Neuronal stem cell (in vitro differentiated cells): ENCODE measurements at regions not wholly inside any gene's neighbourhood (a gene's known extent, or its start where the extent isn't known, plus 50 kb on each side); places are given as distances from the start of the nearest gene placed in this dataset.

Experiments used
- DNase-seq: peaks from one replicate; pipeline ENCODE4 v3.0.0-alpha.2; 2013; ENCODE audit warnings: low spot score
- H2AFZ ChIP-seq: one replicate; pipeline ENCODE4 v1.6.1; 2013; ENCODE audit warnings: mild to moderate bottlenecking, low read length, inconsistent platforms
- H2AK5ac ChIP-seq: 2 replicates; pipeline ENCODE4 v1.6.1; 2013; ENCODE audit warnings: low read depth, mild to moderate bottlenecking, inconsistent platforms, low read length, moderate library complexity, mixed read lengths
- H2BK120ac ChIP-seq: 2 replicates; pipeline ENCODE4 v1.6.1; 2013; ENCODE audit warnings: low read depth, mild to moderate bottlenecking, inconsistent platforms, low read length, moderate library complexity, mixed read lengths
- H2BK12ac ChIP-seq: one replicate; pipeline ENCODE4 v1.6.1; 2013; ENCODE audit warnings: low read length, inconsistent platforms
- H2BK15ac ChIP-seq: 2 replicates; pipeline ENCODE4 v1.6.1; 2013; ENCODE audit warnings: mild to moderate bottlenecking, low read length, inconsistent platforms, mixed read lengths
- H2BK5ac ChIP-seq: one replicate; pipeline ENCODE4 v1.6.1; 2013; ENCODE audit warnings: inconsistent platforms, mild to moderate bottlenecking, low read length, moderate library complexity
- H3K14ac ChIP-seq: one replicate; pipeline ENCODE4 v1.6.1; 2013; ENCODE audit warnings: low read length, inconsistent platforms
- H3K18ac ChIP-seq: 2 replicates; pipeline ENCODE4 v1.6.1; 2013; ENCODE audit warnings: low read length, inconsistent platforms
- H3K23ac ChIP-seq: 2 replicates; pipeline ENCODE4 v1.6.1; 2013; ENCODE audit warnings: low read depth, mild to moderate bottlenecking, mixed read lengths, low read length, inconsistent platforms; ENCODE audit not compliant: poor library complexity
- H3K27ac ChIP-seq: replicated peaks from 3 replicates; pipeline ENCODE4 v1.5.1; 2013; ENCODE audit warnings: low read length, inconsistent platforms
- H3K27me3 ChIP-seq, 3 experiments: 2 replicates each; pipeline ENCODE4 v1.6.1; 2013; ENCODE audit warnings: low read length in 3 of 3, mild to moderate bottlenecking in 2 of 3, inconsistent platforms in 1 of 3, low read depth in 1 of 3, mixed read lengths in 1 of 3, moderate library complexity in 1 of 3; ENCODE audit not compliant: control insufficient read depth in 3 of 3, insufficient read depth in 3 of 3
- H3K36me3 ChIP-seq, 2 donors: replicated peaks in 1 of 2; 2 replicates each; pipeline ENCODE4 v1.6.1; 2013; ENCODE audit warnings: low read length in 2 of 2; ENCODE audit not compliant: control insufficient read depth in 2 of 2, insufficient read depth in 2 of 2
- H3K4ac ChIP-seq: 2 replicates; pipeline ENCODE4 v1.6.1; 2013; ENCODE audit warnings: inconsistent platforms, mild to moderate bottlenecking, low read length, moderate library complexity
- H3K4me1 ChIP-seq, 2 donors: 1 replicate in 1 of 2; 2 replicates in 1 of 2; pipeline ENCODE4 v1.6.1; 2013; ENCODE audit warnings: low read length in 2 of 2, low read depth in 1 of 2; ENCODE audit not compliant: control insufficient read depth in 2 of 2, insufficient read depth in 1 of 2
- H3K4me2 ChIP-seq: one replicate; pipeline ENCODE4 v1.6.1; 2013; ENCODE audit warnings: mild to moderate bottlenecking, low read length, inconsistent platforms; ENCODE audit not compliant: insufficient read depth, poor library complexity, severe bottlenecking
- H3K4me3 ChIP-seq, 2 donors: 2 replicates each; pipeline ENCODE4 v1.5.1; 2013; ENCODE audit warnings: low read length in 2 of 2, mild to moderate bottlenecking in 2 of 2, inconsistent platforms in 1 of 2, moderate library complexity in 1 of 2
- H3K79me1 ChIP-seq: one replicate; pipeline ENCODE4 v1.6.1; 2013; ENCODE audit warnings: low read depth, mild to moderate bottlenecking, inconsistent platforms, low read length, moderate library complexity
- H3K9ac ChIP-seq: one replicate; pipeline ENCODE4 v1.6.1; 2013; ENCODE audit warnings: mild to moderate bottlenecking, low read depth, low read length, inconsistent platforms; ENCODE audit not compliant: poor library complexity
- H3K9me3 ChIP-seq, 2 donors: replicated peaks in 1 of 2; 2 replicates each; pipeline versions ENCODE3 to v1.6.1; 2013; ENCODE audit warnings: low read length in 2 of 2, mild to moderate bottlenecking in 2 of 2, inconsistent platforms in 1 of 2, low read depth in 1 of 2, mixed read lengths in 1 of 2, moderate library complexity in 1 of 2; ENCODE audit not compliant: control insufficient read depth in 2 of 2, insufficient read depth in 1 of 2
- H4K8ac ChIP-seq: one replicate; pipeline ENCODE4 v1.6.1; 2013; ENCODE audit warnings: low read depth, mild to moderate bottlenecking, inconsistent platforms, low read length, moderate library complexity
- H4K91ac ChIP-seq: one replicate; pipeline ENCODE4 v1.6.1; 2013; ENCODE audit warnings: low read length, low read depth, mild to moderate bottlenecking, inconsistent platforms; ENCODE audit not compliant: poor library complexity
- WGBS, 2 donors: extraction: QIAGEN DNeasy Blood & Tissue Kit; methylation state at CpG; one replicate each; pipeline ENCODE4 v1.1.7; 2013; ENCODE audit warnings: missing lambda C conversion rate in 2 of 2, mixed read lengths in 1 of 2; ENCODE audit not compliant: insufficient read length in 2 of 2, insufficient replicate concordance in 1 of 2; ENCODE audit errors: extremely low coverage in 2 of 2; 5-methylcytosine and 5-hydroxymethylcytosine counted together

DNA sequence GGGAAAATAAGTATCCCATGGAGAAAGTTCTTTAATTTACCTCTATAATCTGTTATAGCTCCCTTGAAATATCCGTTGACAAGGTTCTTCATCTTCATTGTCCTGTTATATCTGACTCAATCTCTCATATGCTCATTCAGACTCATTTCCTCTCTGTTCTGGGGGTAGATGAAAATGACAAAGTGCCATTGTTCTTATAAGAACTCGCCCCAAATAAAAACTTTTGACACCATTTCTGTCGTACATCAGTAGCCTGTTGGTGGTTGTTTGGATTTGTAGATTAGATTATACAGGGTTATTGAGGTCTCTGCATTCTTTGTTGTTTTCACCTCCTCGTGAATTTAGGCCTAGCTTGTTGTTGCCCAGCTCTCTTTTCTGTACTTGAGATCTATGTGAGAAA lies 55.2 kb upstream of the IPO9 start:
- Histone ChIP-seq H4K91ac (no peak overlapping the region), H3K23ac (no peak overlapping the region), H3K4me1 (peaks cover 0 to 2% of the 10 kb centered on the region in 2 donors), H4K8ac (no peak overlapping the region), H2BK120ac (no peak overlapping the region), H3K9ac (no peak overlapping the region), H3K27ac (no peak overlapping the region), H2BK15ac (no peak overlapping the region), H2BK5ac (no peak overlapping the region), H3K9me3 (peaks cover 17 to 24% of the 10 kb centered on the region in 2 donors), H3K14ac (no peak overlapping the region), H3K36me3 (peaks cover 20% of the 10 kb centered on the region in 2 donors), H3K18ac (no peak overlapping the region), H2BK12ac (no peak overlapping the region), H3K4me2 (no peak overlapping the region), H2AFZ (no peak overlapping the region), H3K27me3 (no peaks in the 10 kb centered on the region), H3K4me3 (no peak overlapping the region), H3K79me1 (peaks cover 12% of the 10 kb centered on the region), H2AK5ac (no peak overlapping the region), H3K4ac (no peak overlapping the region)
- no peak for DNase-seq
- WGBS, 2 donors, result no CpG with 5 or more reads among the region's 4 CpGs

DNA sequence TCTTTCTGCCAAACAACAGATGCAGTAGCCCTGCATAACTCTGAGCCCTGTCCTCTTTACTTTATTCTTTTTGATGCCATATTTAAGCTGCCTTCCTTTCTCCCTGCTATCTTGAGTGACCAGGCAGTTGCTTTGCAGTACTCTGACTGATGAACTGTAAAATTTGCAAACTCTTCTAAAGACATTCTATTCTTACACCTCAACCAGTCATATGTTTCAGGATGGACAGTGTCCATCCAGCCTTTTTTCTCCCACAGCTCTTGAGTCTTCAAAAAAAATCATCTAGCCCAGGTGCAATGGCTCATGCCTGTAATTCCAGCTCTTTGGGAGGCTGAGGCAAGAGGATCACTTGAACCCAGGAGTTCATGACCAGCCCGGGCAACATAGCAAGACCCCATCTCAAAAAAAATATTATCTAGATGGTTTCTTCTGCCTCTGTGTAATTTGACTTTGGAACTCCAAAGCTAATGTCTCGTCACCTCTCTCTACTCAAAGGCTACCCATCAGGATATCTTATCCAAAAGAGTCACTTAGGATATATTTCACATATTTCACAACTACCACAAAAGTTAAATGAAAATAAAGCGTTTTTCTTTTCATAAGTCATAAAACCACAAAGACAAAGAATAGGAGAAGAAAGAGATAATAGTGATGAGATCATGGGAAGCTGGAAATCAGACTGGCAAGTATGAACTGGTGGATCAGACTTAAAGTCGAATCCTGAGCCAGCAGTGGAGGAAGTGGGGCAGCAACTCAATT lies 54.6 kb upstream of the IPO9 start:
- Histone ChIP-seq H3K23ac (no peak overlapping the region), H3K27ac (no peak overlapping the region), H4K8ac (no peak overlapping the region), H2AK5ac (no peak overlapping the region), H3K4ac (no peak overlapping the region), H2BK5ac (no peak overlapping the region), H4K91ac (no peak overlapping the region), H3K4me2 (no peak overlapping the region), H3K14ac (no peak overlapping the region), H3K9me3 (peaks cover 14 to 24% of the 10 kb centered on the region in 2 donors), H2BK15ac (no peak overlapping the region), H3K18ac (no peak overlapping the region), H2BK120ac (no peak overlapping the region), H2AFZ (no peak overlapping the region), H3K27me3 (no peaks in the 10 kb centered on the region), H3K4me3 (no peak overlapping the region), H3K4me1 (peaks cover 0 to 2% of the 10 kb centered on the region in 2 donors), H3K36me3 (peaks cover 17 to 20% of the 10 kb centered on the region in 2 donors), H3K9ac (no peak overlapping the region), H3K79me1 (peaks cover 9% of the 10 kb centered on the region), H2BK12ac (no peak overlapping the region)
- no CpG with 5 or more reads among the region's 4 CpGs for WGBS, 2 donors
- no peak for DNase-seq

DNA sequence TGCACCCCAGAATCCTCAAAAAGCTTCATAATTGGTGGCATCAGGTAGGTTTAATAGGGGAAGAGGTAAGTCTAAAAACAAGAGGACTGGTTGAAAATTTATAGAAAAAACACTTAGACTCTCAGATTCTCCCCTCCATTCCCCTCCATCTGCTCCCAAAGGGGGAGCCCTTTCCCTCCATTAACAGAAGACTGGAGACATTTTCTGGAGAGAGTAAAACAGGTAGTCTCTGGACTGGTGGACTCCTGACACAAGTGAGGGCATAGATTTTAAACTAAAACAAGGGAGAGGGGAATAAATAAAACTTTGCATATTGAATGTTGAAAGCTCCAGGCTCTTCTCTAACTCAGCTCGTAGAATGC lies 54.0 kb upstream of the IPO9 start:
- Histone ChIP-seq H3K4me2 (no peak overlapping the region), H2BK120ac (no peak overlapping the region), H4K91ac (no peak overlapping the region), H2BK5ac (no peak overlapping the region), H2AK5ac (no peak overlapping the region), H2AFZ (no peak overlapping the region), H4K8ac (no peak overlapping the region), H3K27me3 (no peaks in the 10 kb centered on the region), H3K4ac (no peak overlapping the region), H2BK15ac (no peak overlapping the region), H3K36me3 (peaks cover 18 to 25% of the 10 kb centered on the region in 2 donors), H3K9ac (no peak overlapping the region), H3K18ac (no peak overlapping the region), H3K14ac (no peak overlapping the region), H3K79me1 (peaks cover 9% of the 10 kb centered on the region), H2BK12ac (no peak overlapping the region), H3K4me3 (no peak overlapping the region), H3K23ac (no peak overlapping the region), H3K27ac (no peak overlapping the region), H3K9me3 (peaks cover 12 to 23% of the 10 kb centered on the region in 2 donors), H3K4me1 (peaks cover 0 to 2% of the 10 kb centered on the region in 2 donors)
- WGBS, 2 donors, result no CpG with 5 or more reads among the region's 1 CpG
- DNase-seq, result no peak

DNA sequence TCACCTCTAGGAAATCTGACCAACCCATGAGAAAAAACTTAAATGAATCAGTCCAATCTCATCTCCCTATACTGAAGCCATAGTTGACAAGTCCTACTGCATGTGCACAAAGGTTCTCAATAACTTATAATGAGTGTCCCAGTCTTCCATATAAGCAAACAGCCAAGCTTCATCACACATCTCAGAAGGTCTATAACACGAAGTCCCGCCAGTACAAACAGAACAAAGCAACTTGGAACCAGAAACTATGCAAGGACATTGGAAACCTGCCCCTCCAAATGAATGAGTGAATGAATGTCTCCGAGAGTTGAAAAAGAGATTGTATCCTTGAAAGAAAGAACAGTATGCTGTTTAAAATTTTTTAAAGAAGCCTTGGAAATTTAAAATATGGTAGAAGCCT lies 53.6 kb upstream of the IPO9 start:
- no peak for DNase-seq
- no peak overlapping the region for H4K8ac ChIP-seq
- H3K4me1 ChIP-seq, result peaks cover 0 to 2% of the 10 kb centered on the region in 2 donors
- H3K9ac ChIP-seq, result no peak overlapping the region
- H3K36me3 ChIP-seq, result peaks cover 19 to 29% of the 10 kb centered on the region in 2 donors
- H2BK15ac ChIP-seq, result no peak overlapping the region
- no peak overlapping the region for H3K18ac ChIP-seq
- no peak overlapping the region for H3K14ac ChIP-seq
- peaks cover 11 to 20% of the 10 kb centered on the region in 2 donors for H3K9me3 ChIP-seq
- H3K4me3 ChIP-seq, result no peak overlapping the region
- H2AFZ ChIP-seq, result no peak overlapping the region
- no peak overlapping the region for H2BK5ac ChIP-seq
- no peak overlapping the region for H3K27ac ChIP-seq
- no peak overlapping the region for H3K23ac ChIP-seq
- no peak overlapping the region for H3K4me2 ChIP-seq
- no peak overlapping the region for H3K4ac ChIP-seq
- no peak overlapping the region for H2BK120ac ChIP-seq
- no peaks in the 10 kb centered on the region for H3K27me3 ChIP-seq
- peaks cover 7% of the 10 kb centered on the region for H3K79me1 ChIP-seq
- no peak overlapping the region for H4K91ac ChIP-seq
- no peak overlapping the region for H2AK5ac ChIP-seq
- H2BK12ac ChIP-seq, result no peak overlapping the region
- WGBS, 2 donors, result no CpG with 5 or more reads among the region's 3 CpGs
